Activated naive CD4-positive, alpha-beta T cell treated with anti-CD3 and anti-CD28 coated beads, Interleukin-2, amount 50 U/mL, for 24 hours (primary cell): ENCODE measurements at regions not wholly inside any gene's neighbourhood (a gene's known extent, or its start where the extent isn't known, plus 50 kb on each side); places are given as distances from the start of the nearest gene placed in this dataset.

Source experiments
- H3K27ac Mint-ChIP-seq: one replicate; pipeline ENCODE4 v1.8.0; 2021; ENCODE audit warnings: mild to moderate bottlenecking, mixed read lengths
- H3K27me3 Mint-ChIP-seq: one replicate; pipeline ENCODE4 v1.8.0; 2021; ENCODE audit warnings: mixed read lengths
- H3K36me3 Mint-ChIP-seq: one replicate; pipeline ENCODE4 v1.8.0; 2021; ENCODE audit warnings: mixed read lengths
- H3K4me1 Mint-ChIP-seq: one replicate; pipeline ENCODE4 v1.8.0; 2021; ENCODE audit warnings: mixed read lengths
- H3K4me3 Mint-ChIP-seq: one replicate; pipeline ENCODE4 v1.8.0; 2021; ENCODE audit warnings: mild to moderate bottlenecking, mixed read lengths
- H3K9me3 Mint-ChIP-seq: one replicate; pipeline ENCODE4 v1.8.0; 2021; ENCODE audit warnings: mixed read lengths

GRCh38 chr10:20443094-20443493 lies 454.0 kb downstream of the NEBL start:
- no peaks in the 10 kb centered on the region for H3K4me1 Mint-ChIP-seq
- H3K36me3 Mint-ChIP-seq: no peaks in the 10 kb centered on the region
- no peak overlapping the region for H3K27ac Mint-ChIP-seq
- peaks cover 23% of the 10 kb centered on the region for H3K9me3 Mint-ChIP-seq
- H3K27me3 Mint-ChIP-seq: no peaks in the 10 kb centered on the region
- H3K4me3 Mint-ChIP-seq: no peak overlapping the region

- Mint-ChIP-seq H3K4me3 (no peak overlapping the region), H3K9me3 (peaks cover 11% of the 10 kb centered on the region), H3K4me1 (no peaks in the 10 kb centered on the region), H3K36me3 (no peaks in the 10 kb centered on the region), H3K27ac (no peak overlapping the region), H3K27me3 (no peaks in the 10 kb centered on the region)
Observed at GRCh38 chr10:20429742-20430141, 467.4 kb downstream of the NEBL start.

- H3K27ac Mint-ChIP-seq: no peak overlapping the region
- H3K4me3 Mint-ChIP-seq: no peak overlapping the region
- no peaks in the 10 kb centered on the region for H3K36me3 Mint-ChIP-seq
- no peaks in the 10 kb centered on the region for H3K4me1 Mint-ChIP-seq
- peaks cover 16% of the 10 kb centered on the region for H3K9me3 Mint-ChIP-seq
- H3K27me3 Mint-ChIP-seq: no peaks in the 10 kb centered on the region
Observed at GRCh38 chr10:20427821-20428220, 469.3 kb downstream of the NEBL start.

GRCh38 chr10:20418286-20418685 lies 478.8 kb downstream of the NEBL start:
- Mint-ChIP-seq H3K27me3 (no peaks in the 10 kb centered on the region), H3K4me3 (no peak overlapping the region), H3K9me3 (peaks cover 9% of the 10 kb centered on the region), H3K27ac (no peak overlapping the region), H3K36me3 (no peaks in the 10 kb centered on the region), H3K4me1 (no peaks in the 10 kb centered on the region)

- Mint-ChIP-seq H3K9me3 (peaks cover 9% of the 10 kb centered on the region), H3K4me1 (no peaks in the 10 kb centered on the region), H3K27me3 (no peaks in the 10 kb centered on the region), H3K4me3 (no peak overlapping the region), H3K27ac (no peak overlapping the region), H3K36me3 (no peaks in the 10 kb centered on the region)
Observed at GRCh38 chr10:20417791-20418190, 479.3 kb downstream of the NEBL start.

- H3K4me3 Mint-ChIP-seq: no peak overlapping the region
- H3K9me3 Mint-ChIP-seq: peaks cover 4% of the 10 kb centered on the region
- no peaks in the 10 kb centered on the region for H3K36me3 Mint-ChIP-seq
- no peak overlapping the region for H3K27ac Mint-ChIP-seq
- no peaks in the 10 kb centered on the region for H3K4me1 Mint-ChIP-seq
- no peaks in the 10 kb centered on the region for H3K27me3 Mint-ChIP-seq
Observed at GRCh38 chr10:20415684-20416083, 481.4 kb downstream of the NEBL start.

- H3K4me1 Mint-ChIP-seq: no peaks in the 10 kb centered on the region
- H3K27me3 Mint-ChIP-seq: no peaks in the 10 kb centered on the region
- H3K36me3 Mint-ChIP-seq: no peaks in the 10 kb centered on the region
- H3K9me3 Mint-ChIP-seq: no peaks in the 10 kb centered on the region
- no peak overlapping the region for H3K27ac Mint-ChIP-seq
- H3K4me3 Mint-ChIP-seq: no peak overlapping the region
Observed at GRCh38 chr10:20407357-20407756, 489.8 kb downstream of the NEBL start.

- Mint-ChIP-seq H3K9me3 (no peaks in the 10 kb centered on the region), H3K36me3 (no peaks in the 10 kb centered on the region)
Observed at GRCh38 chr10:20406281-20407104, 490.6 kb downstream of the NEBL start.

GRCh38 chr10:20405761-20406160 lies 491.4 kb downstream of the NEBL start:
- no peak overlapping the region for H3K27ac Mint-ChIP-seq
- H3K27me3 Mint-ChIP-seq: no peaks in the 10 kb centered on the region
- no peaks in the 10 kb centered on the region for H3K36me3 Mint-ChIP-seq
- H3K4me3 Mint-ChIP-seq: no peak overlapping the region
- no peaks in the 10 kb centered on the region for H3K4me1 Mint-ChIP-seq
- H3K9me3 Mint-ChIP-seq: no peaks in the 10 kb centered on the region

More at GRCh38 chr10:20406281-20407104, 490.6 kb downstream of the NEBL start:
- H3K27me3 Mint-ChIP-seq: no peaks in the 10 kb centered on the region
- H3K4me1 Mint-ChIP-seq: no peaks in the 10 kb centered on the region
- no peak overlapping the region for H3K4me3 Mint-ChIP-seq
- H3K27ac Mint-ChIP-seq: no peak overlapping the region

GRCh38 chr10:20405050-20405449 lies 492.1 kb downstream of the NEBL start:
- no peaks in the 10 kb centered on the region for H3K27me3 Mint-ChIP-seq
- no peak overlapping the region for H3K27ac Mint-ChIP-seq
- no peaks in the 10 kb centered on the region for H3K36me3 Mint-ChIP-seq
- no peak overlapping the region for H3K4me3 Mint-ChIP-seq
- H3K9me3 Mint-ChIP-seq: no peaks in the 10 kb centered on the region
- no peaks in the 10 kb centered on the region for H3K4me1 Mint-ChIP-seq

GRCh38 chr10:20399772-20400171 lies 497.3 kb downstream of the NEBL start:
- Mint-ChIP-seq H3K9me3 (peaks cover 4% of the 10 kb centered on the region), H3K27ac (no peak overlapping the region), H3K4me1 (no peaks in the 10 kb centered on the region), H3K4me3 (no peak overlapping the region), H3K27me3 (no peaks in the 10 kb centered on the region), H3K36me3 (no peaks in the 10 kb centered on the region)

GRCh38 chr10:20396701-20397100 lies 500.4 kb downstream of the NEBL start:
- Mint-ChIP-seq H3K9me3 (peaks cover 10% of the 10 kb centered on the region), H3K4me3 (no peak overlapping the region)

GRCh38 chr10:20396205-20396604 lies 500.9 kb downstream of the NEBL start:
- no peak overlapping the region for H3K4me3 Mint-ChIP-seq
- no peak overlapping the region for H3K27ac Mint-ChIP-seq
- no peaks in the 10 kb centered on the region for H3K36me3 Mint-ChIP-seq
- H3K9me3 Mint-ChIP-seq: peaks cover 10% of the 10 kb centered on the region
- no peaks in the 10 kb centered on the region for H3K4me1 Mint-ChIP-seq
- H3K27me3 Mint-ChIP-seq: peaks cover 1% of the 10 kb centered on the region

More at GRCh38 chr10:20396701-20397100, 500.4 kb downstream of the NEBL start:
- H3K27ac Mint-ChIP-seq: no peak overlapping the region
- H3K27me3 Mint-ChIP-seq: peaks cover 1% of the 10 kb centered on the region
- no peaks in the 10 kb centered on the region for H3K4me1 Mint-ChIP-seq
- H3K36me3 Mint-ChIP-seq: no peaks in the 10 kb centered on the region

GRCh38 chr10:20391629-20392028 lies 505.5 kb downstream of the NEBL start:
- Mint-ChIP-seq H3K36me3 (no peaks in the 10 kb centered on the region), H3K4me3 (no peak overlapping the region), H3K9me3 (peaks cover 15% of the 10 kb centered on the region), H3K27me3 (peaks cover 1% of the 10 kb centered on the region), H3K4me1 (no peaks in the 10 kb centered on the region), H3K27ac (no peak overlapping the region)

- H3K27me3 Mint-ChIP-seq: no peaks in the 10 kb centered on the region
- H3K27ac Mint-ChIP-seq: no peak overlapping the region
- no peak overlapping the region for H3K4me3 Mint-ChIP-seq
Observed at GRCh38 chr10:20381761-20382160, 515.4 kb downstream of the NEBL start.

GRCh38 chr10:20380401-20380800 lies 516.7 kb downstream of the NEBL start:
- Mint-ChIP-seq H3K36me3 (no peaks in the 10 kb centered on the region), H3K9me3 (no peaks in the 10 kb centered on the region), H3K27ac (no peak overlapping the region), H3K4me1 (no peaks in the 10 kb centered on the region), H3K27me3 (no peaks in the 10 kb centered on the region), H3K4me3 (no peak overlapping the region)

More at GRCh38 chr10:20381761-20382160, 515.4 kb downstream of the NEBL start:
- Mint-ChIP-seq H3K9me3 (no peaks in the 10 kb centered on the region), H3K4me1 (no peaks in the 10 kb centered on the region), H3K36me3 (no peaks in the 10 kb centered on the region)

- no peaks in the 10 kb centered on the region for H3K4me1 Mint-ChIP-seq
- no peak overlapping the region for H3K27ac Mint-ChIP-seq
- no peaks in the 10 kb centered on the region for H3K27me3 Mint-ChIP-seq
- no peaks in the 10 kb centered on the region for H3K36me3 Mint-ChIP-seq
- no peak overlapping the region for H3K4me3 Mint-ChIP-seq
- H3K9me3 Mint-ChIP-seq: peaks cover 9% of the 10 kb centered on the region
Observed at GRCh38 chr10:20372748-20373147, 524.4 kb downstream of the NEBL start.
